ENCODE measurements at regions not wholly inside any gene's neighbourhood (a gene's known extent, or its start where the extent isn't known, plus 50 kb on each side); places are given as distances from the start of the nearest gene placed in this dataset.
"Not testable (repeated sequence)": the region's sequence is repeated elsewhere in the genome, so short reads cannot be mapped to it uniquely, and the experiment has no call there.

- DNase-seq, result no peak
Observed at GRCh38 chr5:135154961-135155360, 120.9 kb upstream of the PITX1 start.

DNA sequence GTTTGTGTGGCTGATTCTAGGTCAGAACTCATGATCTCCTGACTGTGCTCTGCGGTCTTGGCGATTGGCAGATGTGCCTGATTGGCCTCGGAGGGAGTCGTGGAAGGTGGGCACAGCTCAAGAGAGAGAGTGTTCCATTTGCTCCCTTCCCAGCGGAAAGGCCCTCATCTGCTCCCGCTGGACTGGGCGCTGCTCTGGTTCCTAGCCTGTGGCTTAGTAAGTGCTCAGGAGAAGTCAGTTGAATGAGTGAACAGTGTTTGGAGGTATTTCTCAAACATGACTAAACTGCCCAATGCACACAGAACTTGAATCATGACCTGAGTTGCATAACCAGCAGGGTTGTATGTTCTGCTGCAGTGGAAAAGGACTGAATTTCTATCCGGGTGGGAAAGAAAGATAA is 120.2 kb upstream of the PITX1 start:
- DNase-seq, result peak; percentile 33 to 34

- no peak for DNase-seq
Observed at GRCh38 chr5:135153661-135154060, 119.6 kb upstream of the PITX1 start.

- no peak for DNase-seq
Observed at GRCh38 chr5:135153259-135153658, 119.2 kb upstream of the PITX1 start.

GRCh38 chr5:135151660-135152059 is 117.6 kb upstream of the PITX1 start:
- not testable (repeated sequence) for DNase-seq

- no peak for DNase-seq
Observed at GRCh38 chr5:135151256-135151655, 117.2 kb upstream of the PITX1 start.

DNA sequence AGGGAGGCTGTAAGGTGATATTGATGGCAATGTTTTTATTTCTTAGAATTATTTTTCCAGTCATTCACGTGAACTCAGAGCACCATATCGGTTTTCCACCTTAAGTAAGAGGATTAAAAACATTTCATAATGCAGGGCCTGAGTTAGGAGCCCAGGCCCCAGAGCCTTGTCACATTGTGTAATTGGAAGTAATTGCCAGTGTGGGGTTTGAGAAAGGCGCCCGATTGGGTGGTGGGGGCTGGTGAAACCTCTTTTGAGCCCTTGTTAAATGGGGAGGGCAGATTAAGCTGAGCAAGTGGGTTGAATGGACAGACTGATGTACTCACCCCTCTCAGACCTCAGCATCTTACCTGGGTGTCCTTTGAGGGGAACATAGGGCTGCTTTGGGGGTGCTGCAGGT is 116.7 kb upstream of the PITX1 start:
- no peak for DNase-seq

GRCh38 chr5:135149956-135150723 is 116.1 kb upstream of the PITX1 start:
- no peak for DNase-seq

DNA sequence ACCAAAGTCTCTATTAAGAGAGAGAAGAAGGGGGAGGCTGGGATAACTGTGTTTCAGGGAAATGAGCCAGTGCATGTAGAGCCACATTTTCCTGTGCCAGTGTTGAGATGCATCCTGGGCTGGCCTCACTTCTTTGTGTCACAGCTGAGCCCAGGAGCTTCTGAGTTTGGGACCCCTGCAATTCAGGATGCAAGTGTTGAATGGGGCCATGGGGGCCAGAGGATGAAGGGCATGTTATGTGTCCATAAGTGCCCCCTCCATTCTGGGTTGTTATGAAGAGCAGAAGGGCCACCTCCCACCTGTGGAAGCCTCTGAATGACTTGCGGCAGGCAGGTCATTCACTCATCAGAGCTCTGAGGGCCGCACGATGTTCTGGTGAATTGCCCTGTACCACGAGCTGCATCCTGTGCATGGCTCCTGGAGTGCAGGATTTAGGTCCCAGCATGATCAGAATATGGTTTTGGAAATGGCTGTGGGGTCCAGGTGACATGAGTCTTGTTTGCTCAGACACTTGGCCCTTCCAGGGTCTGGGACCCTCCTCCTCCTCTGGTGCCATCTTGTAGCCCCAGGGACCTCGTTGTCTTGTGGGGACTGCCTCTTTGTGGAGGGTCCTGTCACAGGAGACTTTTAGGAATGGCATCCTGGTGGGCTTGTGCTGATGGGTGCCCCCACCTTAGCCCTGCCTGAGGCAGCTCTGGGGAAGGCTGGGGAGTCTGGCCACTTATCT is 115.4 kb upstream of the PITX1 start:
- no peak for DNase-seq

GRCh38 chr5:135147294-135148090 is 113.5 kb upstream of the PITX1 start:
- DNase-seq, result no peak

- no peak for DNase-seq
Observed at GRCh38 chr5:135145985-135146384, 112.0 kb upstream of the PITX1 start.

- DNase-seq, result not testable (repeated sequence)
Observed at GRCh38 chr5:135143682-135144081, 109.7 kb upstream of the PITX1 start.

DNA sequence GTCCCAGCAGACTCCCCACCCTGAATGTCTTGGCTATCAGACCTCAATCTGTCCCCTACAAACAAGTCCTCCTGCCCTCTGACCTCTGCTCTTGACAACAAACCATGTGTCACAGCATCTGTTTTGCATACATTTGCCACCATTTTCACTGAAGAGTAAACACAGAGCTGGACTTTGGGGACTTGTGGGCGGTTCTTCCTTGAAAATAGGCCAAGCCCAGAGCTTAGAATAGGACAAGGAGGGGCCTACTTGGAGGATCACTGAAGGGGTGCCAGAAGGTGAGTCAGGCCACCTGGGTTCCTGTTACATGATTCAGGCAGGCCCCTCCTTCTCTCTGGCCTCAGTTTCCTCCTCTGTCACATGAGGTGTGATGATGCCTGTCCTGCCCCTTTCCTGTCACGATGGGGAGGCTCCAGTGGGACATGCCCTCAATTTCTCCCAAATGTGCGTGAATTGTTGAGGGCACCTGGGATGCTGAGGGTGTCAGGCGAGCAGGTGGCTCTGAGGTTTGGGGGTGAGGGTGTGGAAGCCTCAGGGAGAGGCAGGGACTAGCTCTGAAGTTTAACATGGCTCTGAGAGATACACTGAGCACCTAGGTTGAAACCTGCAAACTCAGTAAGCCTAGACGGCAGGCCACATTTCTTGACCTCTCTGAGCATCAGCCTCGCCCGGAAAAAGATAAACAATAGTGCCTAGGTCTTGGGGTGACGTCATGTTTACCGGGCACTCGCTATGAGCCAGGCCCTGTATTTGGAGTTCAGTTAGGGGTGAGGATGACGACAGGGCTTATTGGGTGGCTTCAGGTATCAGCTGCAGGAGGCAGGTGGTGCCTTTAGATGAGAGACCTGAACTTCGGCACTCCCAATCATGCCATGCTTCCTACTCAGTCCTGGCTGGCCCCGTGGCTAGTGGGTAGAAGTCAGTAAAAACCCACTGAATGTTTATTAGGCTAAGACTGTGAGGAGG is 107.6 kb upstream of the PITX1 start:
- no peak for DNase-seq

DNA sequence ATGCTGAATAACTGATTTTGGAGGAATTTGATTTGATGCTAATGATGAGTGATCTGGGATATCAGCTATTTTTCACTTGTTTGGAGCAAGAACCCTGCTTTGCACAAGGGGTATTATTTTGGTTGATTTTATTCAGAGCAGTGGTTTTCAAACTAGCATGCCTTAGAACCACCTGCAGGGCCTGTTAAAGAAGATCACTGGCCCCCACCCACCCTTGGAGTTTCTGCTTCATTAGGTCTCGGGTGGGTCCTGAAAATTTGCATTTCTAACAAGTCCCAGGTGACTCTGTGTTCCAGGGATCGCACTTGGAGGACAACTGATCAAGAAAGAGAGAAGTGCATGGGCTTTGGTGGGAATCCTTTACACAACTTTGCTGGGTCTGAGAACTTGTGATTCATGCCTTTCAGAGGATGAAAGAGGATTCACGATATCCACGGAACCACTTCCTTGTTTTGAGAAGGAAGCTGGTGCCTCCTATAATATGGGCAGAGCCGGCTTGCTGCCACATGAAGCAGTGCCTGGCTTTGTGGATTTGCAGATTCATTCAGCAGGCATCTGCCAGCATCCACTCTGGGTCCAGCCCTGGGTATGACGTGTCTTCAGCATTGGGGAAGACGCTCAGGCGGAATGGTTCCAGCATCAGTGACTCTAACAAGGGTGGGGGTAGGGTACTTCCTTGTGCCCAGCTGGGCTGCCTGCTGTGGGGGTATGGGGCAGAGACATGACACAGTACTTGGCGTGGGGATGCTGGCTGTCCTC is 106.6 kb upstream of the PITX1 start:
- peak in 1 of 2 experiments; percentile 9 for DNase-seq

DNA sequence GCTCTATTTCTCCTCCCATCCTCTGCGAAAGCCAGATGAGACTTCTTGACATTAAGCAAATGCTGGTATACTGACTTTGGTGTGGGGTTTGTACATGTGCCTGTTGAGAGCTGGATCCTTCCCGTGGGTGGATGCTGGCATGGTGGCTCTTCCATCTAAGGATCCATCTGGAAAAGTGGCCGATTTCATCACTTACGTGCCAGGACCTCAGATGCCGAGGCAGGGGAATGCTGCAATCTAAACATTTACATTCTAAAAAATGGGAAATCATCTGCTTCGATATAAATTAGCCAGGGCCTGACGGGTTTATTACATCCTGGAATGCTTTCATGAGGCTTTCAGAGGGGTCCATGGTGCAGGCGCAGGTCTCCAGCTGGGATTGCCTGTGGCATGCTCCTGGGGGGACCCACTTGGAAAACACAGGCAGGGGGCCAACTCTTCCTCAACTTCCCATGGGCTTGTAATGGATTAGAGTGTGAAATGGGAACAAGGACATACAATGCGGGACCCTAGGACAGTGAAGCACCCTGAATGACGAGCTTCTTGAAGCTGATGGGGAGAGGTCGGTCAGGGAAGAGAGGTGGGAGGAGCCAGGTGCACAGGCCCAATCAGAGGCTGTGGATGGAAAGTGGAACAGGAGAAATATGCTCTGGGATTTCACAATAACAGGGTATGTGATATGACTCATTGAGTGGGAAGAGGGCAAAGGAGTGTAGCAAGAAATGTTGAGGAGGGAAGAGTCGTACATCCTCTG is 105.5 kb upstream of the PITX1 start:
- DNase-seq, result peak; percentile 46 to 47

- DNase-seq, result no peak
Observed at GRCh38 chr5:135138116-135138850, 104.3 kb upstream of the PITX1 start.

DNA sequence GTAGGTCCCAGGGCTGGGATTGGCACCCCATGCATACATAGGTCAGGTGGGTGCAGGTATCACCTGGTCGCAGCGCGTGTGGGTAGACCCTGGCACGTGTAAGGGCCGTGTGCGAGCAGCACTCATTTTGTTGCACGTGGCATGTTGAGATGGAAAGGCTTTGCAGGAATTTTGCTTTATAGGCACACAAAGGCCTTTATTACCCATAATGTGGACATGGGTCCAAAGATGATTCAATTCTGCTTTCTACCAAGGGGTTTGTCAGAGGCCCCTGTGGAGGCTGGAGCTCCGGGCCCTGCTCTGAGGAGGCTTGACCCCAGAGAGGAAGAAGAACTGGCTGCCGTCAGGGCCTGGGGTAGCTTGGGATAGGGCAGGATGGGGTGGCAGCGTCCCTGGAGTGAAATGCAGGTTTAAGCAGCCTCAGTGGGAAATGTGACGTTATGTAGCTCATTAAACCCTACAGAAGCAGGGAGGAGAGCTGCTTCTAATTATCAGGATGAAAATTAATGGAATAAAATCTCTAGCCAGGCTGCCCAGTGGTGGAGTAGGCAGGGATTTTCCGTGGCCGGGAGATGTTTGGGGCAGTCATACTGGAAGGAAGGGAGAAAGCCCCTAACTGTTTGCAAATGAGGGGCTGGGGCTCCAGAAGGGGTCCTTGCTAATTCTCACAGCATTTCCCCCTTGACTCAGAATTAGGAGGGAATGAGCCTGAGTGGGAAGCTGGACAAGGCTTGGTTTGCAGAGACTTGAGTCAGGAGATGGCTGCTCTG is 103.3 kb upstream of the PITX1 start:
- no peak for DNase-seq

DNA sequence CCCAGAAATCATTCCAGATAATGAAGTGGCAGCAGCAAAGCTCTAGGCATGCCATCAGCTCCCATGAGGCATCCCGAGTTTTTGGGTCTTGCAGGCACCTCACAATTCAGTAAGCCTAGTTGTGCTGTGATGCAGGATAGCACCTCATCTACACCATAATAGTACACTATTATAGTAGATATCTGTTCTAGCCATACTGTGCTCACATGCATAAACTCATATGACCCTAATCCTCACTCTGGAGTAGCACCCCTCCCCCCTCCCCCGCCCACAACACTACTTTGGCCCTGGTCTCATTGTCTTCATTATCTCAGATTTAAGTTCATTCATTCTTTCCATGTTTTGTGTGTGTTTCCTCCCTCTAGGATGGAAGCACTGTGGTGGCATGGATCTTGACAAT is 102.5 kb upstream of the PITX1 start:
- no peak for DNase-seq

- DNase-seq, result no peak
Observed at GRCh38 chr5:135135530-135136226, 101.7 kb upstream of the PITX1 start.
